Thoracic aorta (tissue), 2 donors: ENCODE measurements at regions not wholly inside any gene's neighbourhood (a gene's known extent, or its start where the extent isn't known, plus 50 kb on each side); places are given as distances from the start of the nearest gene placed in this dataset.
A peak's percentile ranks its signal among the peaks of the same experiment; 100 is the strongest.

ENCODE experiments used
- ATAC-seq: fragments of 150-250 bp; one replicate; pipeline ENCODE4 v1.8.0; 2017; ENCODE audit warnings: low read depth; ENCODE audit not compliant: insufficient number of reproducible peaks, low FRiP score
- DNase-seq: peaks from one replicate; pipeline ENCODE4 v3.0.0-alpha.2; 2020; ENCODE audit warnings: low spot score
- H3K27ac ChIP-seq, 2 donors: fragments of 200-600 bp; sonication (generic); 1 replicate in 1 of 2; 2 replicates in 1 of 2; pipeline ENCODE4 v1.5.1; 2016; ENCODE audit warnings: mild to moderate bottlenecking in 2 of 2, moderate library complexity in 2 of 2
- H3K27me3 ChIP-seq: fragments of 200-600 bp; sonication (generic); replicated peaks from 2 replicates; pipeline ENCODE4 v1.6.0; 2016; ENCODE audit warnings: mild to moderate bottlenecking; ENCODE audit not compliant: insufficient read depth
- H3K36me3 ChIP-seq: fragments of 200-600 bp; sonication (generic); one replicate; pipeline ENCODE4 v1.5.1; 2016
- H3K4me1 ChIP-seq, 2 donors: fragments of 200-600 bp; sonication (generic); 1 replicate in 1 of 2; 2 replicates in 1 of 2; pipeline versions ENCODE4 v1.5.1 to v1.6.0; 2016; ENCODE audit warnings: low read depth in 2 of 2, mild to moderate bottlenecking in 1 of 2; ENCODE audit not compliant: control insufficient read depth in 1 of 2
- H3K4me3 ChIP-seq: fragments of 200-600 bp; sonication (generic); 2 replicates; pipeline ENCODE4 v1.5.1; 2016; ENCODE audit warnings: mild to moderate bottlenecking
- H3K9me3 ChIP-seq: fragments of 200-600 bp; sonication (generic); 2 replicates; pipeline ENCODE4 v1.5.1; 2016
- TF ChIP-seq, protein P1 (sequence below): fragments of 200-600 bp; sonication (generic); IDR thresholded peaks from one replicate; pipeline ENCODE4 v1.5.1; 2019; ENCODE audit warnings: antibody characterized with exemption

DNA sequence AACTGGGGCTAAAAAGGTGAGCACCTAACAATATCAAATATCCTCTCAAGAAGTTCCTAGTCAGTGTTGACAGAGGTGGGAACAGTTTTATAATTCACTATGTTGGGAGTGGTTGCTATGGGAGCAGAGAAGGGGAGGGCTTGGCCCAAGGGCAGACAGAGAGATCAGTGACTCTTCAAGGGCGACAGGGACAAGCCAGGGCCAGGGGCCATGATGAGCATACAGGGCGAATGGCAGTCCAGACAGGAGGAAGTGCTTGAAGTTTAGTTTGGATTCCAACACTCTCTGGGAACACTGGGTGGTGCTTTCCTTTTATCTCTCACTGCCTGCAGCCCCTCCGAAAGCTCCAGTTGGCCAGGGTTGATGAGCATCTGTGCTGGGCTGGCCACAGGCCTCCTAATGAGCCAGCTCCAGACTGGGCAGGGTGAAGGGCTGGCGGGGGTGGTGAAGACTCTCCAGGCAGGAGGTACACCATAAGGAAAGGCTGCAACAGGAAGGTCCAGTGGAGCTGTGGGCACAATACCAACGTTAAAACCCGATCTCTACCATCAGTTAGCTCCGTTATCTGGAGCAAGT is 111.3 kb downstream of the TMEM174 start:
- Histone ChIP-seq H3K36me3 (no peaks in the 10 kb centered on the region), H3K4me3 (no peak overlapping the region), H3K27me3 (no peaks in the 10 kb centered on the region), H3K4me1 (peaks cover 7 to 31% of the 10 kb centered on the region in 2 donors), H3K9me3 (no peaks in the 10 kb centered on the region), H3K27ac (no peak overlapping the region)
- DNase-seq, result no peak
- no peak for ATAC-seq
- TF ChIP-seq, protein P1, sequence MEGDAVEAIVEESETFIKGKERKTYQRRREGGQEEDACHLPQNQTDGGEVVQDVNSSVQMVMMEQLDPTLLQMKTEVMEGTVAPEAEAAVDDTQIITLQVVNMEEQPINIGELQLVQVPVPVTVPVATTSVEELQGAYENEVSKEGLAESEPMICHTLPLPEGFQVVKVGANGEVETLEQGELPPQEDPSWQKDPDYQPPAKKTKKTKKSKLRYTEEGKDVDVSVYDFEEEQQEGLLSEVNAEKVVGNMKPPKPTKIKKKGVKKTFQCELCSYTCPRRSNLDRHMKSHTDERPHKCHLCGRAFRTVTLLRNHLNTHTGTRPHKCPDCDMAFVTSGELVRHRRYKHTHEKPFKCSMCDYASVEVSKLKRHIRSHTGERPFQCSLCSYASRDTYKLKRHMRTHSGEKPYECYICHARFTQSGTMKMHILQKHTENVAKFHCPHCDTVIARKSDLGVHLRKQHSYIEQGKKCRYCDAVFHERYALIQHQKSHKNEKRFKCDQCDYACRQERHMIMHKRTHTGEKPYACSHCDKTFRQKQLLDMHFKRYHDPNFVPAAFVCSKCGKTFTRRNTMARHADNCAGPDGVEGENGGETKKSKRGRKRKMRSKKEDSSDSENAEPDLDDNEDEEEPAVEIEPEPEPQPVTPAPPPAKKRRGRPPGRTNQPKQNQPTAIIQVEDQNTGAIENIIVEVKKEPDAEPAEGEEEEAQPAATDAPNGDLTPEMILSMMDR, result no peak

DNA sequence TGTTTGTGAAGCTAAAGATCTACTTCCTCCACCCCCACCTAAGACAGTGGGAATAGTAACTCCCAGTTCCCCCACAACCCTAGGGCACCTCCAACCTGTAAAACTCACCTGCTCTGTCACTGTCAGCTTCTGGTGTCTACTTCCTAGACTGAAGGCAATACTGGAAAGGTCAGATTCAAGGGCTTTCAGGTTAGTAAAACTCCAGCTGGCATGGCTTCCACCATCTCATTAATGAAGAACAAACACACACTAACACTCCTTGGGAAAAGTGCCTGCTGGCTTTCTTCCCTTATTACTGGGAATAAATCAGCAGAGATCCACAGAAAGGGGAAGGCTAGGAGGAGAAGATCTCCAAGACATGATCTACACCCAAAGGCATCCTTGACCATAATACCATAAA is 109.9 kb downstream of the TMEM174 start:
- H3K4me3 ChIP-seq, result no peak overlapping the region
- H3K27ac ChIP-seq, result no peak overlapping the region
- TF ChIP-seq, protein P1, result no peak
- H3K4me1 ChIP-seq, result peaks cover 7 to 35% of the 10 kb centered on the region in 2 donors
- ATAC-seq (no peak), DNase-seq (no peak)
- no peaks in the 10 kb centered on the region for H3K27me3 ChIP-seq
- H3K9me3 ChIP-seq, result no peaks in the 10 kb centered on the region
- H3K36me3 ChIP-seq, result no peaks in the 10 kb centered on the region

DNA sequence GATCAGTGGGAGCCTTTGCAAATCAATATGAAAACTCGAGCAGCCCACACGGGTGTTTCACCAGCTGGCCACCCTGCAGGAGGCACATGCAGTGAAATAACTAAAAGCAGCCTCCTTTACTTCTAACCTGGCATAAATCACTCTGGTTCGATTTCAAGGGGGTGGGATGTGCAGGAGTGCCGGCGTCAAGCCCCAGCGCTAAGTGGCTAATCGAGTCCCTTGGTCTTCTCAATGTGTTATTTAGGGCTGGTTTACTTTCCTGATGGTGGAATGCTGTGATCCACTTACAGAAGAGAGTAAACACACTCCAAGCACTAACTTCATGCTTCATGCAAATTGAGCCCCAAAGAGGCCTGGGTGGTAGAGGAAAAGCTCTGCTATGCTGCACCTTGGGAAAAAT is 109.4 kb downstream of the TMEM174 start:
- no peak overlapping the region for H3K4me3 ChIP-seq
- ATAC-seq (no peak), DNase-seq (no peak)
- no peaks in the 10 kb centered on the region for H3K27me3 ChIP-seq
- no peak overlapping the region for H3K27ac ChIP-seq
- H3K4me1 ChIP-seq, result peaks cover 7 to 35% of the 10 kb centered on the region in 2 donors
- H3K36me3 ChIP-seq, result no peaks in the 10 kb centered on the region
- no peaks in the 10 kb centered on the region for H3K9me3 ChIP-seq
- TF ChIP-seq, protein P1, result no peak

DNA sequence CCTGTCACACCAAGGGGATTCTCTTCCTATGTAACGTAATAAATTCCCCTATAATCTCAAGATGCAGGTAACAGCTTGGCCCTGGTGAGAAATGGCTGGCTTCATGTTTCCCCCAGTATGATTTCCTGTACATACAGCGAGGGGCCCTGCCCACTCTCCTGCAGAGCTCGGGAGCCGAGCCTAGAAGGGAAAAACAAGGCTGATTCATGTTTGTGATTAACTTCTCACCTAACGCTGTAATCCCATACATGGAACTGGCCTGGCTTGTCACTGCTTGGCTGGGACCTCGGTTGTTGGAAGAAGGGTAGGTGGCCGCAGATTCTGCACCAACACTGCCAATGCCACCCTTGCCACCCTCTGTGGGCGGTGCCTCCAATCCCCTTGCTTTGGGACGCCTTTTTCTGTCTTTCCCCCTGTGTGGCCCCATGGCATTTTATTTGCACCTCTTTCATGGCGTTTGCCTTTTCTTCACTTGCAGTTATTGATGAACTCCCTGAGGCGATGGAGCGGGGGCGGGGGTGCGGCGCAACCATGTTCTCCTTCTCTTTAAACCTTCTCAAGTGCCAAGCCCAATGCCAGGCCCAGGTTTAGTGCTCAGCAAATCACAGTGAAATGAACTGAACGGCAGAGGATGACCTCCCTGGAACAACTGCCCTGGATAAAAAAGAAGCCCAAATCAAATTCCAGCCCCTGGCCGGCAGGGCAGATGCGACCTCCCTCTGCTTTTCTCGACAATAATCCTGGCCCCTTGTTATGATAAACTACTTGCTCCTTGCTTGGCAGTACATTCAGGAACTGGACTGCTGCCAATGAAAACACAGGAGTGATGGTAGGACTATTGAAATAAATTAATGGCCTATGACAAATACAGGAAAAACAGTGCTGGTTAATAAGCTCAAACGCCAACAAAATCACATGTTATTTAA is 108.1 kb downstream of the TMEM174 start:
- Histone ChIP-seq H3K4me3 (peak overlapping the region; percentile 25), H3K27me3 (no peaks in the 10 kb centered on the region), H3K27ac (peak overlapping the region; percentile 57 to 79), H3K36me3 (no peaks in the 10 kb centered on the region), H3K9me3 (no peaks in the 10 kb centered on the region), H3K4me1 (peaks cover 7 to 35% of the 10 kb centered on the region in 2 donors)
- DNase-seq (peak; percentile 80), ATAC-seq (peak; percentile 54)
- TF ChIP-seq, protein P1, result no peak

DNA sequence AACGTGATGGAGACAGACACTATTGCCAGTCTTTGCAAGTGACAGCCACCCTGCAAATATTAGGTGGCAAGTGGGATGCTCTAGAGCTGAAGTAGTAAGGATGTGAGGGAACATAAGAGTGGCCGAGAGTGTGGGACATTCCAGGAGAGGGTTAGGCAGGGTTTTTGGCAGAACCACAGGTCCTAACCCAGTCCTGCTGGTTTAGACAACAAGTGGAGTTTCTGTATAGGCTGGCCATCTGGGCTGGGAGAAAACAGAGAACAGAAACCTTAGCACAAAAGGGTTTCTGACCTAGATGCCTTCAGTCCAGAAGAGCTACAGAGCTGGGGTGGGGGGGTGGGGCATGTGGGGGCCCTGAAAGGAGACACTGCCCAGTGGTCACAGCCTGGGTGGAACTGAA is 107.4 kb downstream of the TMEM174 start:
- H3K4me3 ChIP-seq, result peak overlapping the region; percentile 25
- DNase-seq, result no peak
- no peak for ATAC-seq
- peak overlapping the region; percentile 72 to 79 for H3K27ac ChIP-seq
- H3K4me1 ChIP-seq, result peaks cover 7 to 35% of the 10 kb centered on the region in 2 donors
- TF ChIP-seq, protein P1, result no peak
- no peaks in the 10 kb centered on the region for H3K36me3 ChIP-seq
- no peaks in the 10 kb centered on the region for H3K9me3 ChIP-seq
- no peaks in the 10 kb centered on the region for H3K27me3 ChIP-seq
